Peyer's patch (tissue), 4 donors: ENCODE measurements at regions not wholly inside any gene's neighbourhood (a gene's known extent, or its start where the extent isn't known, plus 50 kb on each side); places are given as distances from the start of the nearest gene placed in this dataset.

ENCODE experiments used
- DNase-seq, 3 donors: peaks; one replicate each; pipeline ENCODE4 v3.0.0-alpha.2; 2017 to 2019
- H3K27ac ChIP-seq, 4 donors: fragments of 200-600 bp; sonication (generic); one replicate each; pipeline ENCODE4 v1.5.1; 2016 to 2019
- H3K27me3 ChIP-seq, 2 donors: fragments of 200-600 bp; sonication (generic); one replicate each; pipeline ENCODE4 v1.5.1; 2019
- H3K36me3 ChIP-seq, 3 donors: fragments of 200-600 bp; sonication (generic); one replicate each; pipeline ENCODE4 v1.5.1; 2016 to 2019
- H3K4me1 ChIP-seq, 4 donors: fragments of 200-600 bp; sonication (generic); one replicate each; pipeline ENCODE4 v1.5.1; 2016 to 2019
- H3K4me3 ChIP-seq, 4 donors: fragments of 200-600 bp; sonication (generic); 1 replicate in 3 of 4; 2 replicates in 1 of 4; pipeline ENCODE4 v1.5.1; 2016 to 2019; ENCODE audit warnings: mild to moderate bottlenecking in 1 of 4
- H3K9me3 ChIP-seq, 4 donors: fragments of 200-600 bp; sonication (generic); one replicate each; pipeline ENCODE4 v1.5.1; 2016 to 2019; ENCODE audit warnings: mild to moderate bottlenecking in 1 of 4
- CTCF ChIP-seq, 6 experiments: fragments of 450-650 bp in 4 of 6; fragments of 200-600 bp in 2 of 6; sonication (generic) in 1 of 6; IDR thresholded peaks; one replicate each; pipeline ENCODE4 v1.5.1; 2017 to 2019; ENCODE audit warnings: antibody characterized with exemption in 6 of 6, mild to moderate bottlenecking in 3 of 6, moderate library complexity in 1 of 6
- POLR2A ChIP-seq, 2 donors: fragments of 450-650 bp; IDR thresholded peaks; one replicate each; pipeline ENCODE4 v1.5.1; 2017; ENCODE audit warnings: antibody characterized with exemption in 2 of 2, mild to moderate bottlenecking in 2 of 2, moderate library complexity in 2 of 2

DNA sequence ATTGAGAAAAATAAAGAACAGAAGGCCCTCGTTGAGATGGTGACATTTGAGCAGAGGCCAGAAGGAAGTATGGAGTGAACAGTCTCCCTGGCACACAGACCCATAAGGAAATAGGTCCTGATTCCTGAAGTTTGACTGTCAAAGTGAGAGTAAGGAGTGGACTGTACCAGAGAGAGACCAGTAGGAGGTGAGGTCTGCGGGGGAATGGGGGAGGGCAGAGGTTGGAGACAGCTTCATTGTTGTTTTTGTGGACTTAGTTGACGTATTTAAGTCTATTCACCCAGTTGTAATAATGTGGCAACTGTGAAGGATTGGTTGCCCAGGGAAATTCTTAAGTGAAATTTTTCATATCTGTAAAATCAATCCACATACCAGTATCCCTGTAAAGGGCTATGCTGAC is 110.7 kb downstream of the TFAP2B start:
- TF ChIP-seq CTCF (IDR thresholded peaks at IDR 0.05) (no peak), POLR2A (IDR thresholded peaks at IDR 0.05) (no peak)
- no peaks in the 10 kb centered on the region for H3K4me1 ChIP-seq
- no peak overlapping the region for H3K4me3 ChIP-seq
- no peaks in the 10 kb centered on the region for H3K27me3 ChIP-seq
- no peak overlapping the region for H3K27ac ChIP-seq
- no peak for DNase-seq
- no peaks in the 10 kb centered on the region for H3K36me3 ChIP-seq
- H3K9me3 ChIP-seq: no peaks in the 10 kb centered on the region

DNA sequence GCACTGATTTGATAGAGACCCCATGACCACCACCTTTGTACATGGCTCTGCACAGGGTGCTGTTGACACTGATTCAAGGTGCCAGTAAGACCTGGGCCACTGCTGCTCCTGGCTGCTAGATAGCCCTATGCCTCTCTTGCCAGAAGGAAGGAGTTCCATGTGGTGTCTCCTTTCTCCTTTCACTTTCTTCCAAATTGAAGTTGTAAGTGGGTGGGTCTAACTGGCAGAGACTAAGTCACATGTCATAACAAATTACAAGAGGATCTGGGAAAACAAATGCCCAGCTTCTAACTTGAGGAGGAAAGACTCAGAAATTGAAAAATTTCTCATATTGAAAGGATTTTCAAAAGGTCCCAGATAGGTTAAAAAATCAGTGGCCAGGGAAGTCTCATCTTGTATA is 116.8 kb downstream of the TFAP2B start:
- no peaks in the 10 kb centered on the region for H3K36me3 ChIP-seq
- H3K9me3 ChIP-seq: no peaks in the 10 kb centered on the region
- TF ChIP-seq CTCF (IDR thresholded peaks at IDR 0.05) (no peak), POLR2A (IDR thresholded peaks at IDR 0.05) (no peak)
- DNase-seq: no peak
- no peak overlapping the region for H3K27ac ChIP-seq
- no peak overlapping the region for H3K4me3 ChIP-seq
- H3K27me3 ChIP-seq: no peaks in the 10 kb centered on the region
- H3K4me1 ChIP-seq: no peaks in the 10 kb centered on the region

- Histone ChIP-seq H3K4me1 (no peaks in the 10 kb centered on the region), H3K4me3 (no peak overlapping the region), H3K9me3 (no peaks in the 10 kb centered on the region), H3K36me3 (no peaks in the 10 kb centered on the region), H3K27ac (no peak overlapping the region), H3K27me3 (no peaks in the 10 kb centered on the region)
- DNase-seq: no peak
- TF ChIP-seq POLR2A (IDR thresholded peaks at IDR 0.05): no peak
- no peak for TF ChIP-seq CTCF (IDR thresholded peaks at IDR 0.05)
Measured at GRCh38 chr6:50936277-50936681, 117.6 kb downstream of the TFAP2B start.

DNA sequence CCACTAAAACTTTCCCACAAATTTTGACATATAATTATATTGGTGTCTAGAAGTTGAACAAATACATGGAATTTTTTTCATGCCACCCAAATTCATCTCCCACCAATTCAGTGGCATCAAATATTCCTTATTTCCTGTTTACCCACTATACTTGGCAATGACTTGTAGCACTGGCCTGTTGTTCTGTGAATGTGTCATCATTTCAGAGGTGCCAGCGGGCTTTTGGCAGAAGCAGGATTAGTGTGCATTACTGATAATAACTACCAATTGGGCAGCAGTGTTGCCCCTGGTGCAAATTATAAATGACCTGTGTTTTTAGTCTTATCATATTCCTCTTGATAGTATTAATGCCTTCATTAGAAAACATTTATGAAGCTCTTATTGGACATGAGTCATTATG is 121.3 kb downstream of the TFAP2B start:
- no peaks in the 10 kb centered on the region for H3K9me3 ChIP-seq
- DNase-seq: no peak
- TF ChIP-seq POLR2A (IDR thresholded peaks at IDR 0.05) (no peak), CTCF (IDR thresholded peaks at IDR 0.05) (no peak)
- H3K4me1 ChIP-seq: no peaks in the 10 kb centered on the region
- no peaks in the 10 kb centered on the region for H3K27me3 ChIP-seq
- no peaks in the 10 kb centered on the region for H3K36me3 ChIP-seq
- no peak overlapping the region for H3K27ac ChIP-seq
- H3K4me3 ChIP-seq: no peak overlapping the region

- DNase-seq: no peak
- no peak overlapping the region for H3K4me3 ChIP-seq
- no peaks in the 10 kb centered on the region for H3K27me3 ChIP-seq
- H3K4me1 ChIP-seq: no peaks in the 10 kb centered on the region
- TF ChIP-seq CTCF (IDR thresholded peaks at IDR 0.05): no peak
- no peak for TF ChIP-seq POLR2A (IDR thresholded peaks at IDR 0.05)
- no peaks in the 10 kb centered on the region for H3K9me3 ChIP-seq
- H3K36me3 ChIP-seq: no peaks in the 10 kb centered on the region
- no peak overlapping the region for H3K27ac ChIP-seq
Measured at GRCh38 chr6:50945789-50946188, 127.1 kb downstream of the TFAP2B start.
